Testis (tissue), 2 donors: ENCODE measurements at regions not wholly inside any gene's neighbourhood (a gene's known extent, or its start where the extent isn't known, plus 50 kb on each side); places are given as distances from the start of the nearest gene placed in this dataset.

Experiments used
- CTCF ChIP-seq, 3 experiments: fragments of 450-650 bp in 2 of 3; fragments of 200-600 bp in 1 of 3; sonication (generic) in 1 of 3; IDR thresholded peaks; one replicate each; pipeline ENCODE4 v1.5.1; 2016 to 2019; ENCODE audit warnings: antibody characterized with exemption in 3 of 3, mild to moderate bottlenecking in 2 of 3, moderate library complexity in 1 of 3
- POLR2A ChIP-seq: fragments of 450-650 bp; IDR thresholded peaks from one replicate; pipeline ENCODE4 v1.6.1; 2017; ENCODE audit warnings: antibody characterized with exemption, mild to moderate bottlenecking, moderate library complexity

DNA sequence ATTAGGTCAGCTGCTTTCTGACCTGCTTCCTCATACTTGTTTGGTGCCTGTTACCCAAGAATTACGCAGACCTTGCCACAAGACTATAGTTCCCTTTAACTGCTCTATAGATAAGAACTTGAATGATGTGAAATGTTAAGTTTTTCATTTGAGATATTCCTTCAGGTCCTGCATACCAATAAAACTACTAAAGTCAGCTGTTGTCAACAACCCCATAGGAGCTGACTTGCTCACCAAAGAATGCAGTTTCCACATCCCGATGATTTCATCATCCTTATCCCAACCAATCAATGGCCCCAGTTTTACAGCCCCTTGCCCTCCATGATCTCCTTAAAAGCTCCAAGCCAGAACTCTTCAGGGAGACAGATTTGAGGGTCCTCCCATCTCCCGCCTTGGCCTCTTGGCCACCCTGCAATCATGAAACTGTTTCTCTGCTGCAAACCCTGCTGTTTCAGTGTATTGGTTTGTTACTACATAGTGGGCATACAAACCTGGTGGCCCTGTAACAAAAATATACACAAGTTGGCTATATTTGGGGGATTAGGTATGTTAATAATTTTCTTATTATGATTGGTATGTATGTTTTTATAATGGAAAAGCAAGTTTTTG, 396.3 kb upstream of the CHST9 start:
- no peak for TF ChIP-seq CTCF (IDR thresholded peaks at IDR 0.05)
- TF ChIP-seq POLR2A, result no peak
